ENCODE measurements at regions not wholly inside any gene's neighbourhood (a gene's known extent, or its start where the extent isn't known, plus 50 kb on each side); places are given as distances from the start of the nearest gene placed in this dataset.

- no peak overlapping the region for H3K4me2 ChIP-seq (ENCODE audit: low read depth, low read length, poor library complexity, severe bottlenecking)
- H3K9me3 ChIP-seq (ENCODE audit: insufficient read depth, low read length) = no peaks in the 10 kb centered on the region
- H3K9me2 ChIP-seq (replicated peaks; ENCODE audit: insufficient read depth, low read length) = no peaks in the 10 kb centered on the region
- H2AFZ ChIP-seq (ENCODE audit: low read depth, low read length, severe bottlenecking) = no peak overlapping the region
- H3K27me3 ChIP-seq (ENCODE audit: low read length) = no peaks in the 10 kb centered on the region
- no peaks in the 10 kb centered on the region for H4K20me1 ChIP-seq (ENCODE audit: low read depth, low read length)
- H3K9ac ChIP-seq (ENCODE audit: low read length) = no peak overlapping the region
- H3K4me3 ChIP-seq (ENCODE audit: insufficient read depth, low read length, poor library complexity, severe bottlenecking) = no peak overlapping the region
- H3F3A ChIP-seq (ENCODE audit: insufficient read depth) = no peaks in the 10 kb centered on the region
- no peak overlapping the region for H3K27ac ChIP-seq (ENCODE audit: low read depth, low read length)
- no peak for TF ChIP-seq CTCF (IDR thresholded peaks at IDR 0.05; ENCODE audit: insufficient read depth, low read length, poor library complexity, severe bottlenecking)
- TF ChIP-seq EZH2phosphoT487 (conservative IDR thresholded peaks at IDR 0.05; ENCODE audit: low read length) = no peak
- no peaks in the 10 kb centered on the region for H3K79me2 ChIP-seq (ENCODE audit: insufficient read depth, low read length)
- H3K36me3 ChIP-seq (ENCODE audit: low read length) = no peaks in the 10 kb centered on the region
These were observed 340.2 kb upstream of the IGF1R start for GRCh38 chr15:98308117-98308516.

GRCh38 chr15:98311566-98312188, 336.7 kb upstream of the IGF1R start:
- H3K9me3 ChIP-seq (ENCODE audit: insufficient read depth, low read length) = no peaks in the 10 kb centered on the region
- no peaks in the 10 kb centered on the region for H3F3A ChIP-seq (ENCODE audit: insufficient read depth)
- H3K27me3 ChIP-seq (ENCODE audit: low read length) = no peaks in the 10 kb centered on the region
- no peak overlapping the region for H3K4me2 ChIP-seq (ENCODE audit: low read depth, low read length, poor library complexity, severe bottlenecking)
- H4K20me1 ChIP-seq (ENCODE audit: low read depth, low read length) = no peaks in the 10 kb centered on the region
- H3K9ac ChIP-seq (ENCODE audit: low read length) = no peak overlapping the region
- peak; percentile 61 for TF ChIP-seq CTCF (IDR thresholded peaks at IDR 0.05; ENCODE audit: insufficient read depth, low read length, poor library complexity, severe bottlenecking)
- no peak for TF ChIP-seq EZH2phosphoT487 (conservative IDR thresholded peaks at IDR 0.05; ENCODE audit: low read length)
- H3K36me3 ChIP-seq (ENCODE audit: low read length) = no peaks in the 10 kb centered on the region
- no peaks in the 10 kb centered on the region for H3K79me2 ChIP-seq (ENCODE audit: insufficient read depth, low read length)
- no peak overlapping the region for H3K27ac ChIP-seq (ENCODE audit: low read depth, low read length)
- H3K9me2 ChIP-seq (replicated peaks; ENCODE audit: insufficient read depth, low read length) = no peaks in the 10 kb centered on the region
- no peak overlapping the region for H3K4me3 ChIP-seq (ENCODE audit: insufficient read depth, low read length, poor library complexity, severe bottlenecking)
- H2AFZ ChIP-seq (ENCODE audit: low read depth, low read length, severe bottlenecking) = no peak overlapping the region

GRCh38 chr15:98312913-98313312, 335.4 kb upstream of the IGF1R start:
- H3F3A ChIP-seq (ENCODE audit: insufficient read depth) = no peaks in the 10 kb centered on the region

More at GRCh38 chr15:98312913-98313312, 335.4 kb upstream of the IGF1R start:
- Histone ChIP-seq H3K9me2 (replicated peaks; ENCODE audit: insufficient read depth, low read length) (no peaks in the 10 kb centered on the region), H3K9ac (ENCODE audit: low read length) (no peak overlapping the region), H3K9me3 (ENCODE audit: insufficient read depth, low read length) (no peaks in the 10 kb centered on the region), H4K20me1 (ENCODE audit: low read depth, low read length) (no peaks in the 10 kb centered on the region), H3K79me2 (ENCODE audit: insufficient read depth, low read length) (no peaks in the 10 kb centered on the region), H3K27me3 (ENCODE audit: low read length) (no peaks in the 10 kb centered on the region), H2AFZ (ENCODE audit: low read depth, low read length, severe bottlenecking) (no peak overlapping the region), H3K36me3 (ENCODE audit: low read length) (no peaks in the 10 kb centered on the region), H3K27ac (ENCODE audit: low read depth, low read length) (no peak overlapping the region), H3K4me2 (ENCODE audit: low read depth, low read length, poor library complexity, severe bottlenecking) (no peak overlapping the region), H3K4me3 (ENCODE audit: insufficient read depth, low read length, poor library complexity, severe bottlenecking) (no peak overlapping the region)
- TF ChIP-seq EZH2phosphoT487 (conservative IDR thresholded peaks at IDR 0.05; ENCODE audit: low read length) (no peak), CTCF (IDR thresholded peaks at IDR 0.05; ENCODE audit: insufficient read depth, low read length, poor library complexity, severe bottlenecking) (no peak)
